Right lobe of liver (tissue), 6 donors: ENCODE measurements at regions not wholly inside any gene's neighbourhood (a gene's known extent, or its start where the extent isn't known, plus 50 kb on each side); places are given as distances from the start of the nearest gene placed in this dataset.

Experiments used
- ATAC-seq, 4 donors: fragments of 200-7000 bp; cut with Tn5 transposase; one replicate each; pipeline ENCODE4 v1.9.1; 2020; ENCODE audit warnings: mild to moderate bottlenecking in 4 of 4, moderate library complexity in 4 of 4
- DNase-seq, 3 donors: peaks; one replicate each; pipeline ENCODE4 v3.0.0-alpha.2; 2020
- H3K27ac ChIP-seq, 3 donors: fragments of 200-600 bp; one replicate each; pipeline ENCODE4 v1.8.0; 2022
- H3K27me3 ChIP-seq, 2 donors: fragments of 200-600 bp; one replicate each; pipeline ENCODE4 v1.8.0; 2022
- H3K36me3 ChIP-seq, 4 donors: fragments of 200-600 bp; sonication (generic) in 1 of 4; one replicate each; pipeline versions ENCODE4 v1.5.1 to v1.8.0; 2017 to 2022; ENCODE audit warnings: control low read depth in 1 of 4
- H3K4me1 ChIP-seq, 4 donors: fragments of 200-600 bp; sonication (generic) in 1 of 4; one replicate each; pipeline versions ENCODE4 v1.5.1 to v1.8.0; 2017 to 2022; ENCODE audit warnings: control low read depth in 1 of 4
- H3K4me3 ChIP-seq, 3 donors: fragments of 200-600 bp; one replicate each; pipeline ENCODE4 v1.8.0; 2022
- H3K9me3 ChIP-seq, 4 donors: fragments of 200-600 bp; sonication (generic) in 1 of 4; one replicate each; pipeline versions ENCODE4 v1.5.1 to v1.8.0; 2017 to 2022; ENCODE audit warnings: control low read depth in 1 of 4
- POLR2A ChIP-seq: fragments of 450-650 bp; IDR thresholded peaks from one replicate; pipeline ENCODE4 v1.6.1; 2017; ENCODE audit warnings: antibody characterized with exemption, mild to moderate bottlenecking
- WGBS: methylation state at CpG from one replicate; pipeline ENCODE4 v1.1.6; 2018; ENCODE audit warnings: low coverage, low lambda C conversion rate; ENCODE audit not compliant: insufficient coverage; ENCODE audit errors: missing lambda C conversion rate; 5-methylcytosine and 5-hydroxymethylcytosine counted together
- intact Hi-C, 2 donors: fragments of 100-400 bp; cut with DNase I; formaldehyde crosslinking; loops; one replicate each; pipeline versions ENCODE4 v1.11.2 to v1.14.1; 2022
- TF ChIP-seq, protein P1 (sequence below), 4 donors: fragments of 200-600 bp in 3 of 4; fragments of 450-650 bp in 1 of 4; IDR thresholded peaks; one replicate each; pipeline versions ENCODE4 v1.5.1 to v1.8.0; 2016 to 2022; ENCODE audit warnings: antibody characterized with exemption in 4 of 4, mild to moderate bottlenecking in 2 of 4
- donor health status: DM: no; HTN: yes; CAD: no.
- donor health status: DM: no; HTN: no; CAD: no.
- donor health status: DM: no; HTN: no; CAD: no.
- donor health status: DM: no; HTN: yes; CAD: no.
- donor health status: DM: no; HTN: yes; CAD: no.

DNA sequence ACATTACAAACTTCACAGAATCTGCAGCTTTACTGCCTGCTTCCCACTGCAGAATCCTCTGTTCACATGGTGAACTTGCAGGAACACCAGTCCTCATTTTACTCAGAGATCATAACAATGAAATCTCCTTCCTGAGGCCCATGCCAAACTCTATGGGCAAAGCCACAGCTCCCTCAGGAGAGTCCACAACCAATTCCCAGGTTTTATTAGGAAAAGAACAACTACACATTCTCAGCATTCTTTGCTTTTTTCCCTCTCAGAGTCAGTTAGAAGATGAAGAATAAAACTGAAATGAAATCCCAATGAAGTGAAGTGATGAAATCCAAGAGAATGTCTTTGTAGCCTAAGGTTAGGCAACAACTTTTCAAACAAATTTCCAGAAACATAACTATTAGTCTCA lies 233.7 kb downstream of the DSEL start:
- Histone ChIP-seq H3K4me1 (no peaks in the 10 kb centered on the region), H3K4me3 (no peak overlapping the region), H3K9me3 (no peaks in the 10 kb centered on the region), H3K27me3 (no peaks in the 10 kb centered on the region), H3K27ac (no peak overlapping the region), H3K36me3 (no peaks in the 10 kb centered on the region)
- TF ChIP-seq POLR2A: no peak
- TF ChIP-seq, protein P1, sequence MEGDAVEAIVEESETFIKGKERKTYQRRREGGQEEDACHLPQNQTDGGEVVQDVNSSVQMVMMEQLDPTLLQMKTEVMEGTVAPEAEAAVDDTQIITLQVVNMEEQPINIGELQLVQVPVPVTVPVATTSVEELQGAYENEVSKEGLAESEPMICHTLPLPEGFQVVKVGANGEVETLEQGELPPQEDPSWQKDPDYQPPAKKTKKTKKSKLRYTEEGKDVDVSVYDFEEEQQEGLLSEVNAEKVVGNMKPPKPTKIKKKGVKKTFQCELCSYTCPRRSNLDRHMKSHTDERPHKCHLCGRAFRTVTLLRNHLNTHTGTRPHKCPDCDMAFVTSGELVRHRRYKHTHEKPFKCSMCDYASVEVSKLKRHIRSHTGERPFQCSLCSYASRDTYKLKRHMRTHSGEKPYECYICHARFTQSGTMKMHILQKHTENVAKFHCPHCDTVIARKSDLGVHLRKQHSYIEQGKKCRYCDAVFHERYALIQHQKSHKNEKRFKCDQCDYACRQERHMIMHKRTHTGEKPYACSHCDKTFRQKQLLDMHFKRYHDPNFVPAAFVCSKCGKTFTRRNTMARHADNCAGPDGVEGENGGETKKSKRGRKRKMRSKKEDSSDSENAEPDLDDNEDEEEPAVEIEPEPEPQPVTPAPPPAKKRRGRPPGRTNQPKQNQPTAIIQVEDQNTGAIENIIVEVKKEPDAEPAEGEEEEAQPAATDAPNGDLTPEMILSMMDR (IDR thresholded peaks at IDR 0.05): no peak
- ATAC-seq (no peak), DNase-seq (no peak)
- intact Hi-C loops: no loop called here

DNA sequence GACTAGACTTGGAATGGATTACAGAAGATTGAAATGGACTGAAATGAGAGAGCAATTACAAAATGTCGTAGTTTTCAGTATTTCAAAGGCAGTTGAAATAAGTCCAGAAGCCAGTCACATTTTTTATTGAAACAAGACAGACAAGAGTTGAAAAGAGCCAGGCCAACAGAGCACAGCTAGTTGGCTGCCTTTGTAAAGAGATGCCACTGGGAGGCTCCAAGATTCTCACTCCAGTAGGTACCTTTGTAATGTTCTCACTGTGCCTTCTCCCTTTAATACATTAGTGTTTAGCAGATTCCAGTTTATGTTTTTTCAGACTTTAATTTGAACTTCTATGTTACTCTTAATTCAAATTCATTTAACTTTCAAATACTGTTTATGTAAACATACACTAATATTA lies 234.8 kb downstream of the DSEL start:
- H3K9me3 ChIP-seq: no peaks in the 10 kb centered on the region
- no peak overlapping the region for H3K4me3 ChIP-seq
- intact Hi-C loops: no loop called here
- H3K36me3 ChIP-seq: no peaks in the 10 kb centered on the region
- 31% methylated on average over 1 of the region's 1 CpG for WGBS
- H3K27me3 ChIP-seq: no peaks in the 10 kb centered on the region
- H3K4me1 ChIP-seq: no peaks in the 10 kb centered on the region
- TF ChIP-seq POLR2A: no peak
- TF ChIP-seq, protein P1 (IDR thresholded peaks at IDR 0.05): no peak
- no peak for ATAC-seq
- no peak for DNase-seq
- no peak overlapping the region for H3K27ac ChIP-seq

DNA sequence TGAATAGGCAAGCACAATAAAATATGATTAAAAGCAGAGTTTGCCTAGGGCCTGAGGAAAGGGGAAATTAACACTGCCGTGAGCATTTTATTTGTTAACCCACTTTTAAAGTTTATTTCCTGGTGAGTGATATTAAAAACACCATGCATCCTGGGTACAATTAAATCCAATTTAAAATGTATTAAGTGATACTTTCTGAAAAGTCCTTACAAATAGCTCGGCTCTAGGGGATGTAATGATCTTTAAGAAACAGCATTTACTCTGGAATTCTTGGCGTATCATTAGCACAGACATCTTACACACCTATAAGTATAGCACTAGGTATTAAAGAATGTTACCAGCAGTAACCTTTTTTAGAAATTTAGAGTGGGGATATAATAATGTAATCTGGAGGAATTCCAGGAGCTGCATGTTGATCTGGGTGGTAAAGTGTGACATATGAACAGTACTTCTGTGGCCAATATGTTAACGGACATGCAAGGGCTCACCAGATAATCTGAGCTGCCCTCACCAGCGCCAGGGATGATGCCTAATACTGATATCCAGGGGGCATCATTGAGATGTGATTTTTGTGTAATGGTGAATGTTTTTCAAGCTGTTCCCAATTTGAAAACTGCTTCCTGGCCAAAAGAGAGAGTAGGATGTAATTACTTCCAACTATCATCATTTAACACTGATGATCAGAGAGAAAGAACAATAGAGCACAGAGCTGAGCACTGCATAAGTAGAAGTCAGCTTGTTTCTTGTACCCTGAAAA lies 235.9 kb downstream of the DSEL start:
- WGBS: 43% methylated on average over 5 of the region's 5 CpGs
- H3K36me3 ChIP-seq: no peaks in the 10 kb centered on the region
- intact Hi-C loops: no loop called here
- H3K9me3 ChIP-seq: no peaks in the 10 kb centered on the region
- H3K4me3 ChIP-seq: no peak overlapping the region
- H3K27me3 ChIP-seq: no peaks in the 10 kb centered on the region
- TF ChIP-seq, protein P1 (IDR thresholded peaks at IDR 0.05): no peak
- no peak for TF ChIP-seq POLR2A
- H3K4me1 ChIP-seq: no peaks in the 10 kb centered on the region
- no peak overlapping the region for H3K27ac ChIP-seq
- ATAC-seq: no peak
- no peak for DNase-seq

DNA sequence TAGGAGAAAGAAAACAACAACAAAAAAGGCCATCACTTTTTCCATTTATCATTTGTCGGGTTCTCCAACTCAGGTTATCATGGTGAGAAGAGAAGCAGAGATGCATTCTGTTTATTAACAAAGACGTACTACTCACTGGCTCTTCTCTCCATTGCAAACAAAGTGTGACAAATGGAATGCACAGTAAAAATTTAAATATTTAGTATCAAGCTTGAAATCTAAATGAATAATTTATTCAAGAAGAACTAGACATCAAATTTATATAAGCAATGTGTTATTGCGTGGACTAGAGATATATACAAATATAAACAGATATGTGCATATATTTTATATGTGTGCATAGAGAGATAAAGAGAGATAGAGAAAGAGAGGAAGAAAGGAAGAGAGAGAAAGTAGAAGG lies 236.5 kb downstream of the DSEL start:
- no peaks in the 10 kb centered on the region for H3K9me3 ChIP-seq
- intact Hi-C loops: no loop called here
- H3K4me1 ChIP-seq: no peaks in the 10 kb centered on the region
- 28% methylated on average over 3 of the region's 3 CpGs for WGBS
- DNase-seq: no peak
- no peak for TF ChIP-seq POLR2A
- TF ChIP-seq, protein P1 (IDR thresholded peaks at IDR 0.05): no peak
- H3K36me3 ChIP-seq: no peaks in the 10 kb centered on the region
- no peaks in the 10 kb centered on the region for H3K27me3 ChIP-seq
- H3K27ac ChIP-seq: no peak overlapping the region
- no peak for ATAC-seq
- no peak overlapping the region for H3K4me3 ChIP-seq

DNA sequence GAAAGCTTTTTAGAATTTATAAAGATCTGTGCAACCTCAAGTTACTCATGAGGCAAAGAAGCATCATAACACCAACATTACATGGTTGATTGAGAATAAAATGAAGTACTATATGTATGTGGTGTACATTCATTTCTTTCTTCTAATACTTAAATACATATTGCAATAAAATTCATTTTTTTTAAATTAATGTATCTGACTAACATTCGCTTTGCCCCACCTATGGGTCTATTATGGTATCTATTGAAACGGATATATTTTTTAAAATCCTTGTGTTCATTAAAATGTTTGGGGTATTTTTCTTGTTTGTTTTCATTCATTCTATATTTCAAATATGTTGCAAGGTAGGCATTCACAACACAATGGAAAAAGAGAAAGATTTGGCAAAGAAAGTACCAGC lies 237.5 kb downstream of the DSEL start:
- intact Hi-C loops: no loop called here
- no peaks in the 10 kb centered on the region for H3K36me3 ChIP-seq
- H3K4me1 ChIP-seq: no peaks in the 10 kb centered on the region
- no peak overlapping the region for H3K27ac ChIP-seq
- no peaks in the 10 kb centered on the region for H3K27me3 ChIP-seq
- H3K9me3 ChIP-seq: no peaks in the 10 kb centered on the region
- ATAC-seq (no peak), DNase-seq (no peak)
- WGBS: 43% methylated on average over 2 of the region's 2 CpGs
- no peak for TF ChIP-seq POLR2A
- TF ChIP-seq, protein P1 (IDR thresholded peaks at IDR 0.05): no peak
- H3K4me3 ChIP-seq: no peak overlapping the region
